ENCODE measurements at regions not wholly inside any gene's neighbourhood (a gene's known extent, or its start where the extent isn't known, plus 50 kb on each side); places are given as distances from the start of the nearest gene placed in this dataset.

GRCh38 chr2:102975996-102976975 lies 214.5 kb downstream of the TMEM182 start:
- FAIRE-seq (peak; percentile 88), ATAC-seq (peak; percentile 99), DNase-seq (ENCODE audit: low spot score) (peak; percentile 50)
- Histone ChIP-seq H3K36me3 (replicated peaks in 1 of 2; ENCODE audit: control insufficient read depth in 1 of 2, insufficient read depth in 2 of 2, low read length in 2 of 2) (no peaks in the 10 kb centered on the region), H3K27ac (ENCODE audit: extremely low read length, insufficient read depth, low read length) (no peak overlapping the region), H3K9ac (ENCODE audit: insufficient read depth, low read depth, low read length) (no peak overlapping the region), H3K27me3 (ENCODE audit: control insufficient read depth in 1 of 2, insufficient read depth in 2 of 2, low read length in 2 of 2) (no peaks in the 10 kb centered on the region), H3K9me3 (ENCODE audit: low read length) (no peaks in the 10 kb centered on the region), H3K4me1 (ENCODE audit: insufficient read depth, low read length) (no peaks in the 10 kb centered on the region), H3K79me2 (ENCODE audit: insufficient read depth, low read length) (no peaks in the 10 kb centered on the region), H3K4me3 (replicated peaks in 1 of 3; ENCODE audit: insufficient read depth in 1 of 3, low read depth in 2 of 3, low read length in 3 of 3) (no peak overlapping the region), H4K20me1 (ENCODE audit: insufficient read depth, low read length) (no peaks in the 10 kb centered on the region), H2AFZ (ENCODE audit: low read length) (no peak overlapping the region), H3K4me2 (ENCODE audit: low read depth, low read length) (no peak overlapping the region)
- ChIA-PET CTCF (ENCODE audit: low intra/inter-chr PET ratio, low total read pairs) (no interaction called here), POLR2A (no interaction called here)
- no TSS peak for BruUV-seq (replicated peaks)
- WGBS (ENCODE audit: low lambda C conversion rate) = 8% methylated on average over 8 of the region's 8 CpGs
- in situ Hi-C loops (cut with HindIII; ENCODE audit: extremely low pct_ligation_motif_present, low pct_unique_long_range_greater_than_20kb) (no loop called here), intact Hi-C loops (cut with micrococcal nuclease; ENCODE audit: unreplicated experiment) (no loop called here)
- TF ChIP-seq ZNF713 (CRISPR knock-in tag; IDR thresholded peaks at IDR 0.05) = no peak
- TF ChIP-seq FOXK1 (CRISPR knock-in tag; IDR thresholded peaks at IDR 0.05; ENCODE audit: borderline replicate concordance, low read depth) = no peak
- TF ChIP-seq ZNF17 (CRISPR knock-in tag; IDR thresholded peaks at IDR 0.05) = no peak
- no peak for TF ChIP-seq ZNF605 (CRISPR knock-in tag; IDR thresholded peaks at IDR 0.05)
- no peak for TF ChIP-seq MED8 (CRISPR knock-in tag; IDR thresholded peaks at IDR 0.05; ENCODE audit: insufficient replicate concordance)
- no peak for TF ChIP-seq ZNF124 (CRISPR knock-in tag; IDR thresholded peaks at IDR 0.05)
- no peak for TF ChIP-seq SKI (IDR thresholded peaks at IDR 0.05; ENCODE audit: partially characterized antibody)
- TF ChIP-seq ZNF850 (CRISPR knock-in tag; conservative IDR thresholded peaks at IDR 0.05) = no peak
- no peak for TF ChIP-seq NFATC3 (CRISPR knock-in tag; IDR thresholded peaks at IDR 0.05)
- TF ChIP-seq XBP1 (CRISPR knock-in tag; IDR thresholded peaks at IDR 0.05) = no peak
- no peak for TF ChIP-seq ZC3H4 (CRISPR knock-in tag; IDR thresholded peaks at IDR 0.05; ENCODE audit: borderline replicate concordance)
- TF ChIP-seq ZFP36 (IDR thresholded peaks at IDR 0.05; ENCODE audit: borderline replicate concordance, low read depth, low read length, partially characterized antibody) = peak; percentile 49
- no peak for TF ChIP-seq KIAA2018 (CRISPR knock-in tag; IDR thresholded peaks at IDR 0.05; ENCODE audit: borderline replicate concordance)
- no peak for TF ChIP-seq ZBTB7B (CRISPR knock-in tag; IDR thresholded peaks at IDR 0.05)
- no peak for TF ChIP-seq SRF (IDR thresholded peaks at IDR 0.05; ENCODE audit: low read depth, low read length)
- no peak for TF ChIP-seq BCL6 (CRISPR knock-in tag; IDR thresholded peaks at IDR 0.05)
- TF ChIP-seq SMAD9 (CRISPR knock-in tag; IDR thresholded peaks at IDR 0.05) = no peak
- TF ChIP-seq ZNF772 (CRISPR knock-in tag; IDR thresholded peaks at IDR 0.05) = no peak
